HG03103 (cell line): ENCODE measurements at regions not wholly inside any gene's neighbourhood (a gene's known extent, or its start where the extent isn't known, plus 50 kb on each side); places are given as distances from the start of the nearest gene placed in this dataset.

Experiments
- ATAC-seq: cut with Tn5 transposase; IDR thresholded peaks from one replicate; pipeline ENCODE4 v1.9.1; 2021; ENCODE audit warnings: low read depth; ENCODE audit not compliant: unreplicated experiment

GRCh38 chr12:115341442-115341841, 657.5 kb upstream of the TBX3 start:
- ATAC-seq: no peak

GRCh38 chr12:115338566-115339294, 654.8 kb upstream of the TBX3 start:
- ATAC-seq: peak; percentile 58

- no peak for ATAC-seq
These were observed 653.9 kb upstream of the TBX3 start for GRCh38 chr12:115337693-115338543.

- ATAC-seq: no peak
These were observed 652.5 kb upstream of the TBX3 start for GRCh38 chr12:115336506-115336905.

GRCh38 chr12:115335594-115335993, 651.6 kb upstream of the TBX3 start:
- no peak for ATAC-seq

- ATAC-seq: no peak
These were observed 651.1 kb upstream of the TBX3 start for GRCh38 chr12:115335048-115335447.

GRCh38 chr12:115332945-115333344, 649.0 kb upstream of the TBX3 start:
- no peak for ATAC-seq

- ATAC-seq: no peak
These were observed 641.9 kb upstream of the TBX3 start for GRCh38 chr12:115325858-115326257.

- ATAC-seq: no peak
These were observed 641.1 kb upstream of the TBX3 start for GRCh38 chr12:115324949-115325593.

GRCh38 chr12:115323223-115323905, 639.4 kb upstream of the TBX3 start:
- no peak for ATAC-seq

GRCh38 chr12:115322275-115322674, 638.3 kb upstream of the TBX3 start:
- ATAC-seq: peak; percentile 89

GRCh38 chr12:115320967-115321366, 637.0 kb upstream of the TBX3 start:
- no peak for ATAC-seq

- ATAC-seq: no peak
These were observed 636.5 kb upstream of the TBX3 start for GRCh38 chr12:115320451-115320850.

GRCh38 chr12:115319446-115320040, 635.6 kb upstream of the TBX3 start:
- ATAC-seq: no peak

GRCh38 chr12:115313929-115314328, 630.0 kb upstream of the TBX3 start:
- no peak for ATAC-seq

- ATAC-seq: no peak
These were observed 628.9 kb upstream of the TBX3 start for GRCh38 chr12:115312901-115313300.

GRCh38 chr12:115311875-115312274, 627.9 kb upstream of the TBX3 start:
- ATAC-seq: no peak

- ATAC-seq: no peak
These were observed 624.9 kb upstream of the TBX3 start for GRCh38 chr12:115308918-115309317.

- ATAC-seq: no peak
These were observed 622.4 kb upstream of the TBX3 start for GRCh38 chr12:115306380-115306779.

- no peak for ATAC-seq
These were observed 621.9 kb upstream of the TBX3 start for GRCh38 chr12:115305867-115306266.
